ENCODE measurements at regions not wholly inside any gene's neighbourhood (a gene's known extent, or its start where the extent isn't known, plus 50 kb on each side); places are given as distances from the start of the nearest gene placed in this dataset.
"Not testable (repeated sequence)": the region's sequence is repeated elsewhere in the genome, so short reads cannot be mapped to it uniquely, and the experiment has no call there.

DNA sequence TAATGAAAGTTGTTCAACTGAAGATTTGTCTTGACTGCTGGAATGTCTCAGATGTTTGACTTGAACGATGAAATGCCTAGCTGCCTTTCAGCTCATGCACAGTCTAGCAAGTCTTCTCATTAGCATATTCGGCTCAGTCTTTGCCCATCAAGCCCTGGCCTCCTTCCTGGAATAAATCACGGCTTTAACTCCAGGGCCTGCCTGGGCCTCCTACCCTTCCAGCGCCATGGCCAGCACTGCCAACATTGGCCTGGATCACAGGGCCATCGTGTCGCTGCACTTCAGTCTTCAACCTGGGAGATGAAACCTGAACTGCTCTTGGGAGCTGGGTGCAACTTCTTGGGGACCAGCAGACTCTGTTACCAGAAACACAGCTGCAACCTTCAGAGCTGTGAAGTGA lies 126.7 kb upstream of the TMEM260 start:
- ChIA-PET CTCF (no interaction called here), POLR2A (no interaction called here)
- H3K9me3 Mint-ChIP-seq, result peaks cover 54% of the 10 kb centered on the region
- peaks cover 14% of the 10 kb centered on the region for H3K27me3 Mint-ChIP-seq (ENCODE audit: low read depth)
- DNase-seq (ENCODE audit: low spot score) (no peak), ATAC-seq (no peak)
- TF ChIP-seq GTF2I (CRISPR knock-in tag; conservative IDR thresholded peaks at IDR 0.05) (no peak), OVOL2 (CRISPR knock-in tag; IDR thresholded peaks at IDR 0.05; ENCODE audit: borderline replicate concordance) (no peak), CTCF (IDR thresholded peaks at IDR 0.05) (no peak), ZNF416 (CRISPR knock-in tag; IDR thresholded peaks at IDR 0.05) (no peak), MXD4 (CRISPR knock-in tag; IDR thresholded peaks at IDR 0.05; ENCODE audit: borderline replicate concordance) (no peak)
- H3K36me3 Mint-ChIP-seq, result peaks cover 24% of the 10 kb centered on the region
- H3K4me1 Mint-ChIP-seq, result 0 out of 2 replicates have a peak, but pooled peaks cover 3% of the 10 kb centered on the region
- no peak overlapping the region for H3K4me3 Mint-ChIP-seq
- no peak overlapping the region for H3K27ac Mint-ChIP-seq

DNA sequence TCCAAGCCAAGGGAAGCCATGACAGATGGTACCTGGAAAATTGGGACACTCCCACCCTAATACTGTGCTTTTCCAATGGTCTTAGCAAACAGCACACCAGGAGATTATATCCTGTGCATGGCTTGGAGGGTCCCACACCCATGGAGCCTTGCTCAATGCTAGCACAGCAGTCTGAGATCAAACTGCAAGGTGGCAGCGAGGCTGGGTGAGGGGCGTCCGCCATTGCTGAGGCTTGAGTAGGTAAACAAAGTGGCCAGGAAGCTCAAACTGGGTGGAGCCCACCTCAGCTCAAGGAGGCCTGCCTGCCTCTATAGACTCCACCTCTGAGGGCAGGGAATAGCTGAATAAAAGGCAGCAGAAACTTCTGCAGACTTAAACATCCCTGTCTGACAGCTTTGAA lies 124.9 kb upstream of the TMEM260 start:
- POLR2A ChIA-PET; H3K4me3 Mint-ChIP-seq; ATAC-seq; CTCF ChIA-PET; DNase-seq (ENCODE audit: low spot score); H3K27ac Mint-ChIP-seq; H3K36me3 Mint-ChIP-seq; H3K27me3 Mint-ChIP-seq (ENCODE audit: low read depth); H3K4me1 Mint-ChIP-seq: not testable (repeated sequence)
- H3K9me3 Mint-ChIP-seq, result peaks cover 44% of the 10 kb centered on the region

DNA sequence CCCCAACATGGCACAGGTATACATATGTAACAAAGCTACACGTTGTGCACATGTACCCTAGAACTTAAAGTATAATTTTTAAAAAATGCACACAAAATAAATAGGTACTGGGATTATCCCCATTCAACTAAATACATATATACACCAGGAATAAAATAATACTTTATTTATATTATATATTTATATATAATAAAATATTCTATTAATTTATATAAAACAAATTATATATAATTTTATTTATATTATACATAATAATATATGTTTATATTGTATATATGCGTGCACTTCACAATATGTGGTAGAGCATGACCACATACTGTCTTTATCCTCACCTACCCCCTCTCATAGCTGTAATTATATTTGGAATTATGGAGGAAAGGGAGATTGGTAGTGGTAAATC lies 119.1 kb upstream of the TMEM260 start:
- ChIA-PET POLR2A (no interaction called here), CTCF (interaction anchor here (2.3 to 2.6 kb wide), 2 partner anchors 13 to 729 kb away, joined by 7 to 17 read pairs; no protein-coding TSS in a partner anchor)
- Mint-ChIP-seq H3K36me3 (no peaks in the 10 kb centered on the region; the same call in 1 of the 2 replicates), H3K4me3 (no peak overlapping the region), H3K4me1 (no peaks in the 10 kb centered on the region), H3K27me3 (ENCODE audit: low read depth) (peaks cover 6% of the 10 kb centered on the region), H3K27ac (no peak overlapping the region), H3K9me3 (peaks cover 20% of the 10 kb centered on the region)
- DNase-seq (ENCODE audit: low spot score) (no peak), ATAC-seq (no peak)
- TF ChIP-seq MYBL2 (CRISPR knock-in tag; IDR thresholded peaks at IDR 0.05), result no peak
- TF ChIP-seq, protein P1, sequence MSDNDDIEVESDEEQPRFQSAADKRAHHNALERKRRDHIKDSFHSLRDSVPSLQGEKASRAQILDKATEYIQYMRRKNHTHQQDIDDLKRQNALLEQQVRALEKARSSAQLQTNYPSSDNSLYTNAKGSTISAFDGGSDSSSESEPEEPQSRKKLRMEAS (CRISPR knock-in tag; IDR thresholded peaks at IDR 0.05), result no peak
- TF ChIP-seq ZNF232 (CRISPR knock-in tag; IDR thresholded peaks at IDR 0.05), result no peak
- no peak for TF ChIP-seq SMAD3 (CRISPR knock-in tag; IDR thresholded peaks at IDR 0.05; ENCODE audit: borderline replicate concordance)
- peak; percentile 91; the same call in 1 of the 2 replicates for TF ChIP-seq HMGA2 (CRISPR knock-in tag; IDR thresholded peaks at IDR 0.05)
- TF ChIP-seq TCF7 (CRISPR knock-in tag; IDR thresholded peaks at IDR 0.05; ENCODE audit: low read depth), result no peak
- no peak for TF ChIP-seq ZNF416 (CRISPR knock-in tag; IDR thresholded peaks at IDR 0.05)
- TF ChIP-seq, protein P2, sequence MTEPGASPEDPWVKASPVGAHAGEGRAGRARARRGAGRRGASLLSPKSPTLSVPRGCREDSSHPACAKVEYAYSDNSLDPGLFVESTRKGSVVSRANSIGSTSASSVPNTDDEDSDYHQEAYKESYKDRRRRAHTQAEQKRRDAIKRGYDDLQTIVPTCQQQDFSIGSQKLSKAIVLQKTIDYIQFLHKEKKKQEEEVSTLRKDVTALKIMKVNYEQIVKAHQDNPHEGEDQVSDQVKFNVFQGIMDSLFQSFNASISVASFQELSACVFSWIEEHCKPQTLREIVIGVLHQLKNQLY (CRISPR knock-in tag; IDR thresholded peaks at IDR 0.05), result no peak

DNA sequence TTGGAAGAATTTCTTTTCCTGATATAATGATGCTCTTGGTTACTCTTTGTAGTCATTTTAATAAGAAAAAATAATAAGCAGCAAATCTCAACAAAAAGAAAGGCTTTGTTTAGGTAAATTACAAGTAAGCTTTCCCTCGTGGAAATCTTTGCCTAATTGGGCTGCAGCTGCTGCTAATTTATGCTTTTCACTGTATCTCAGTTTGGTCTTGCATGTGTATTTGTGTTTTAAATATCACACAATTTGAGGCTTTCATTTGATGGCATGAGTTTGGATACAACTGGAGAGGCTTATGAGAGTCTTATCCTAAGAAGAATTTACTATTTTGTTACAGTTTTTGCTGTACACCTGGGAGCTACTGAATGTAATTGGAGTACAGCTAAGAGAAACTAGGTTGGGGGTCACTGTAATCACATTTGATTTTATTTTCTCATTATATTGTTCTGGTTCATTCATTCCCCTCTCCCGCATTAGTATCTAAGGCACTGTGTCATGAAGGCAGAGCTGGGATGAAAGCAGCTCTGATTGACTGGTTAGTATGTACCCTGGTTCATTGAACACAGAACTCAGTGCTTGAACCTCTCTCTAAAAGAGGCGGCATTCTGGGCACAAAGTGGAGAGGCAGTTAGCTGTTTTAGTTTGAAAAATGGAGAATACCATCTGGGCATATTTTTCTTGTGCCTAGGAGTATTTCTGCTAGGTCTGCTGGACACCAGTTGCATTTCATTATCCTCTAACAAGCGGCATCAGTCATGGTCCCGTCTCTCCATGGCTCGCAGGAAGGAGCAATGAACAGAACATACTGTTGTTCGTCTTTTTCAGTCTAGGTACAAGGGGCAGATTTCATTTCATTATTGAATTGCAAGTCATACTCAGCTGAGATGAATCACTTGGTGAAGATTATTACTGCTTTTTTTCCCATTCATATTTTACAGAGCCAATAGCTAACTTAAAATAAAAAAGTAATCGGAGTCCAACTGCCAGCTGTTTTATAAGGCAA lies 118.0 kb upstream of the TMEM260 start:
- H3K36me3 Mint-ChIP-seq, result no peaks in the 10 kb centered on the region
- CTCF ChIA-PET, result interaction anchor here (0.8 to 2.6 kb wide), 3 partner anchors 12 to 730 kb away, joined by 4 to 17 read pairs (median 7); no protein-coding TSS in a partner anchor
- TF ChIP-seq, protein P3, sequence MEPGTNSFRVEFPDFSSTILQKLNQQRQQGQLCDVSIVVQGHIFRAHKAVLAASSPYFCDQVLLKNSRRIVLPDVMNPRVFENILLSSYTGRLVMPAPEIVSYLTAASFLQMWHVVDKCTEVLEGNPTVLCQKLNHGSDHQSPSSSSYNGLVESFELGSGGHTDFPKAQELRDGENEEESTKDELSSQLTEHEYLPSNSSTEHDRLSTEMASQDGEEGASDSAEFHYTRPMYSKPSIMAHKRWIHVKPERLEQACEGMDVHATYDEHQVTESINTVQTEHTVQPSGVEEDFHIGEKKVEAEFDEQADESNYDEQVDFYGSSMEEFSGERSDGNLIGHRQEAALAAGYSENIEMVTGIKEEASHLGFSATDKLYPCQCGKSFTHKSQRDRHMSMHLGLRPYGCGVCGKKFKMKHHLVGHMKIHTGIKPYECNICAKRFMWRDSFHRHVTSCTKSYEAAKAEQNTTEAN (CRISPR knock-in tag; IDR thresholded peaks at IDR 0.05), result no peak
- TF ChIP-seq, protein P4, sequence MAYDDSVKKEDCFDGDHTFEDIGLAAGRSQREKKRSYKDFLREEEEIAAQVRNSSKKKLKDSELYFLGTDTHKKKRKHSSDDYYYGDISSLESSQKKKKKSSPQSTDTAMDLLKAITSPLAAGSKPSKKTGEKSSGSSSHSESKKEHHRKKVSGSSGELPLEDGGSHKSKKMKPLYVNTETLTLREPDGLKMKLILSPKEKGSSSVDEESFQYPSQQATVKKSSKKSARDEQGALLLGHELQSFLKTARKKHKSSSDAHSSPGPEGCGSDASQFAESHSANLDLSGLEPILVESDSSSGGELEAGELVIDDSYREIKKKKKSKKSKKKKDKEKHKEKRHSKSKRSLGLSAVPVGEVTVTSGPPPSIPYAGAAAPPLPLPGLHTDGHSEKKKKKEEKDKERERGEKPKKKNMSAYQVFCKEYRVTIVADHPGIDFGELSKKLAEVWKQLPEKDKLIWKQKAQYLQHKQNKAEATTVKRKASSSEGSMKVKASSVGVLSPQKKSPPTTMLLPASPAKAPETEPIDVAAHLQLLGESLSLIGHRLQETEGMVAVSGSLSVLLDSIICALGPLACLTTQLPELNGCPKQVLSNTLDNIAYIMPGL (CRISPR knock-in tag; IDR thresholded peaks at IDR 0.05), result no peak
- TF ChIP-seq ZNF232 (CRISPR knock-in tag; IDR thresholded peaks at IDR 0.05) (no peak), SOX15 (CRISPR knock-in tag; IDR thresholded peaks at IDR 0.05) (no peak), RELA (CRISPR knock-in tag; IDR thresholded peaks at IDR 0.05; ENCODE audit: borderline replicate concordance) (no peak), NFYB (CRISPR knock-in tag; conservative IDR thresholded peaks at IDR 0.05; ENCODE audit: low read depth) (no peak), ZNF512 (CRISPR knock-in tag; IDR thresholded peaks at IDR 0.05; ENCODE audit: borderline replicate concordance) (no peak)

More for the DNA sequence above, 118.0 kb upstream of the TMEM260 start:
- Mint-ChIP-seq H3K4me1 (no peaks in the 10 kb centered on the region), H3K9me3 (peaks cover 11% of the 10 kb centered on the region), H3K4me3 (no peak overlapping the region), H3K27me3 (ENCODE audit: low read depth) (peaks cover 3% of the 10 kb centered on the region; the same call in 1 of the 2 replicates), H3K27ac (no peak overlapping the region)
- POLR2A ChIA-PET, result no interaction called here
- no peak for ATAC-seq
- no peak for DNase-seq (ENCODE audit: low spot score)

Measured in WTC11 (cell line).